K562 (cell line): ENCODE measurements at regions not wholly inside any gene's neighbourhood (a gene's known extent, or its start where the extent isn't known, plus 50 kb on each side); places are given as distances from the start of the nearest gene placed in this dataset.

ENCODE experiments used
- ATAC-seq: fragments of 200-7000 bp; cut with Tn5 transposase; 3 replicates; pipeline ENCODE4 v1.9.1; 2020; ENCODE audit warnings: moderate library complexity
- BruUV-seq: library from RNA; stranded (reverse); fragments of 400-500 nt; replicated peaks from 2 replicates; lab custom pipeline; 2021; lab: Mats Ljungman, UMichigan
- CTCF ChIA-PET: fragments of 300-600 bp; formaldehyde crosslinking; extraction: SDS; loops from one replicate; lab custom pipeline; 2021; ENCODE audit warnings: low intra/inter-chr PET ratio; lab: Yijun Ruan, JAX
- POLR2A ChIA-PET: fragments of 300-600, 350-650 bp; sonication (Branson Sonifier 250); formaldehyde crosslinking; extraction: SDS; loops from one replicate; lab custom pipeline; 2021; ENCODE audit warnings: antibody characterized with exemption, inconsistent platforms; lab: Yijun Ruan, JAX
- DNase-seq, 4 experiments: peaks; one replicate each; pipeline versions ENCODE4 v3.0.0 to v3.0.0-alpha.2; 2011 to 2018; ENCODE audit warnings: low spot score in 3 of 4, mixed read lengths in 3 of 4; ENCODE audit errors: extremely low read depth in 1 of 4
- FAIRE-seq: peaks from 2 replicates; lab custom pipeline; 2011; peaks lifted over from hg19 to GRCh38; lab: Jason Lieb, UNC
- H2AFZ ChIP-seq: 2 replicates; pipeline ENCODE4 v1.6.0; 2011; ENCODE audit warnings: low read depth, low read length, control low read depth, inconsistent platforms
- H3K27ac ChIP-seq: fragments of 200-600 bp; 3 replicates; pipeline ENCODE4 v1.8.0; 2011; ENCODE audit warnings: low read depth, mild to moderate bottlenecking, control low read depth, inconsistent platforms, low read length, moderate library complexity, mixed read lengths; ENCODE audit errors: extremely low read depth
- H3K27me3 ChIP-seq, 2 experiments: fragments of 300-600 bp in 1 of 2; 2 replicates in 1 of 2; 3 replicates in 1 of 2; pipeline versions ENCODE4 v1.6.0 to v1.8.0; 2011; ENCODE audit warnings: inconsistent platforms in 2 of 2, low read length in 2 of 2, mild to moderate bottlenecking in 1 of 2, mixed read lengths in 1 of 2, moderate library complexity in 1 of 2; ENCODE audit not compliant: control insufficient read depth in 2 of 2, insufficient read depth in 2 of 2
- H3K36me3 ChIP-seq: fragments of 300-600 bp; 3 replicates; pipeline ENCODE4 v1.8.0; 2011; ENCODE audit warnings: mild to moderate bottlenecking, low read length, inconsistent platforms; ENCODE audit not compliant: control insufficient read depth, insufficient read depth
- H3K4me1 ChIP-seq, 2 experiments: fragments of 200-600 bp in 1 of 2; replicated peaks in 1 of 2; 2 replicates in 1 of 2; 3 replicates in 1 of 2; pipeline versions ENCODE4 v1.5.1 to v1.8.0; 2011; ENCODE audit warnings: inconsistent platforms in 2 of 2, low read length in 2 of 2, mild to moderate bottlenecking in 1 of 2, mixed read lengths in 1 of 2, moderate library complexity in 1 of 2; ENCODE audit not compliant: control insufficient read depth in 2 of 2, insufficient read depth in 2 of 2
- H3K4me2 ChIP-seq: 2 replicates; pipeline ENCODE4 v1.6.1; 2011; ENCODE audit warnings: low read length, control low read depth, inconsistent platforms, mixed read lengths; ENCODE audit not compliant: insufficient read depth
- H3K4me3 ChIP-seq: fragments of 200-600 bp; sonication (generic), shearing (Covaris generic); 2 replicates; pipeline ENCODE4 v1.5.1; 2016; ENCODE audit warnings: control low read depth, inconsistent platforms
- H3K79me2 ChIP-seq: fragments of 200-600 bp; 3 replicates; pipeline ENCODE4 v1.8.0; 2011; ENCODE audit warnings: low read length, inconsistent platforms; ENCODE audit not compliant: control insufficient read depth, insufficient read depth
- H3K9ac ChIP-seq, 2 experiments: 2 replicates each; pipeline versions ENCODE4 v1.6.0 to v1.6.1; 2011; ENCODE audit warnings: low read depth in 2 of 2, low read length in 2 of 2, control low read depth in 1 of 2, inconsistent platforms in 1 of 2, mild to moderate bottlenecking in 1 of 2, mixed read lengths in 1 of 2; ENCODE audit not compliant: insufficient read depth in 1 of 2
- H3K9me1 ChIP-seq: one replicate; pipeline ENCODE4 v1.6.0; 2011; ENCODE audit warnings: inconsistent platforms, mild to moderate bottlenecking, low read length, moderate library complexity; ENCODE audit not compliant: control insufficient read depth, insufficient read depth
- H3K9me3 ChIP-seq: replicated peaks from 2 replicates; pipeline ENCODE4 v1.5.1; 2011; ENCODE audit warnings: low read depth, low read length, inconsistent platforms; ENCODE audit not compliant: control insufficient read depth, insufficient read depth
- H4K20me1 ChIP-seq: replicated peaks from 2 replicates; pipeline ENCODE4 v1.6.1; 2011; ENCODE audit warnings: low read length, inconsistent platforms, mixed read lengths; ENCODE audit not compliant: control insufficient read depth, insufficient read depth
- FOXK2 ChIP-seq, 2 experiments: fragments of 450-650 bp; IDR thresholded peaks in 1 of 2; conservative IDR thresholded peaks in 1 of 2; 2 replicates each; pipeline ENCODE4 v1.6.1; 2016; ENCODE audit warnings: low read depth in 2 of 2, mild to moderate bottlenecking in 1 of 2
- HSF4 ChIP-seq: fragments of 250-450 bp; sonication (Bioruptor Pico); IDR thresholded peaks from 2 replicates; pipeline ENCODE4 v2.1.2; 2022; ENCODE audit warnings: mild to moderate bottlenecking, moderate library complexity, borderline replicate concordance
- MAFG ChIP-seq: fragments of 450-650 bp; conservative IDR thresholded peaks from 2 replicates; pipeline ENCODE4 v1.6.1; 2016; ENCODE audit warnings: missing genetic modification characterization, missing compliant biosample characterization
- MAZ ChIP-seq, 2 experiments: fragments of 450-650 bp in 1 of 2; sonication (generic) in 1 of 2; formaldehyde crosslinking; IDR thresholded peaks in 1 of 2; conservative IDR thresholded peaks in 1 of 2; 2 replicates each; pipeline versions ENCODE4 v1.4.0 to v1.5.0; 2020; ENCODE audit warnings: mild to moderate bottlenecking in 1 of 2, missing genetic modification reagents in 1 of 2
- NCOR1 ChIP-seq: fragments of 450-650 bp; IDR thresholded peaks from 2 replicates; pipeline ENCODE4 v1.6.1; 2016; ENCODE audit warnings: mild to moderate bottlenecking, moderate library complexity
- NR3C1 ChIP-seq: sonication (generic); formaldehyde crosslinking; IDR thresholded peaks from 2 replicates; pipeline ENCODE4 v1.8.1; 2022; ENCODE audit warnings: missing genetic modification reagents
- NR4A1 ChIP-seq, 2 experiments: fragments of 250-450 bp in 1 of 2; fragments of 450-650 bp in 1 of 2; sonication (Bioruptor Pico) in 1 of 2; IDR thresholded peaks; 2 replicates each; pipeline versions ENCODE4 v1.4.0 to v1.6.1; 2016 to 2020; ENCODE audit warnings: mild to moderate bottlenecking in 2 of 2, missing compliant biosample characterization in 1 of 2, missing genetic modification characterization in 1 of 2, moderate library complexity in 1 of 2
- USF2 ChIP-seq: sonication (generic); formaldehyde crosslinking; IDR thresholded peaks from 2 replicates; pipeline ENCODE4 v1.5.0; 2020; ENCODE audit warnings: missing genetic modification reagents
- ZNF551 ChIP-seq: fragments of 250-450 bp; sonication (Bioruptor Pico); IDR thresholded peaks from 2 replicates; pipeline ENCODE4 v1.5.0; 2021; ENCODE audit warnings: mild to moderate bottlenecking, moderate library complexity
- ZNF76 ChIP-seq: fragments of 250-450 bp; sonication (Bioruptor Pico); IDR thresholded peaks from 2 replicates; pipeline ENCODE4 v1.4.0; 2020; ENCODE audit warnings: mild to moderate bottlenecking, moderate library complexity, borderline replicate concordance
- WGBS: fragments of 100-300 bp; shearing (Covaris generic); methylation state at CpG from one replicate; pipeline ENCODE4 v1.1.6; 2016; ENCODE audit warnings: low coverage, mixed read lengths; ENCODE audit not compliant: insufficient coverage; ENCODE audit errors: missing lambda C conversion rate; 5-methylcytosine and 5-hydroxymethylcytosine counted together
- in situ Hi-C: fragments of 300-500 bp; cut with MboI; formaldehyde crosslinking; loops from 4 replicates; pipeline ENCODE4 v1.15.0; 2018; ENCODE audit warnings: inconsistent platforms, mixed read lengths
- intact Hi-C: fragments of 100-400 bp; cut with micrococcal nuclease; formaldehyde crosslinking; loops from 2 replicates; pipeline ENCODE4 v1.14.2; 2022

- CTCF ChIA-PET, result no interaction called here
- no peak for ATAC-seq
- POLR2A ChIA-PET, result interaction anchor here (0.6 to 0.8 kb wide), 3 partner anchors 9 to 16 kb away, joined by 3 read pairs; no protein-coding TSS in a partner anchor
Observed at GRCh38 chr6:167673946-167674345, 152.8 kb upstream of the AFDN start.

More at GRCh38 chr6:167673946-167674345, 152.8 kb upstream of the AFDN start:
- peaks cover 0 to 4% of the 10 kb centered on the region in 2 experiments; a peak in 1 of 5 replicates for H3K4me1 ChIP-seq
- intact Hi-C loops, result no loop called here
- no peak overlapping the region for H2AFZ ChIP-seq
- no peak overlapping the region for H3K4me2 ChIP-seq
- H3K9me1 ChIP-seq, result no peaks in the 10 kb centered on the region
- no peaks in the 10 kb centered on the region for H4K20me1 ChIP-seq
- no peak overlapping the region for H3K4me3 ChIP-seq
- 0% methylated on average over 5 of the region's 5 CpGs for WGBS
- in situ Hi-C loops, result no loop called here
- H3K27ac ChIP-seq, result no peak overlapping the region
- H3K9me3 ChIP-seq, result peaks cover 8% of the 10 kb centered on the region
- DNase-seq (no peak), FAIRE-seq (no peak)
- H3K79me2 ChIP-seq, result no peaks in the 10 kb centered on the region
- TF ChIP-seq HSF4 (CRISPR knock-in tag) (no peak), ZNF76 (CRISPR knock-in tag) (no peak), MAZ (CRISPR knock-in tag; conservative IDR thresholded peaks at IDR 0.05 in 1 of 2, IDR thresholded peaks at IDR 0.05 in 1 of 2) (no peak), NR4A1 (CRISPR knock-in tag; IDR thresholded peaks at IDR 0.05) (no peak), NR4A1 (tag; IDR thresholded peaks at IDR 0.05) (no peak), NCOR1 (no peak), ZNF551 (CRISPR knock-in tag) (no peak), MAFG (no peak), USF2 (CRISPR knock-in tag) (no peak), NR3C1 (CRISPR knock-in tag) (no peak), FOXK2 (conservative IDR thresholded peaks at IDR 0.05 in 1 of 2, IDR thresholded peaks at IDR 0.05 in 1 of 2; ENCODE audit: low read depth in 2 of 2) (no peak)
- no TSS peak for BruUV-seq
- H3K9ac ChIP-seq, result no peak overlapping the region
- H3K27me3 ChIP-seq, result peaks cover 38 to 60% of the 10 kb centered on the region in 2 experiments
- no peaks in the 10 kb centered on the region for H3K36me3 ChIP-seq
